ENCODE measurements at regions not wholly inside any gene's neighbourhood (a gene's known extent, or its start where the extent isn't known, plus 50 kb on each side); places are given as distances from the start of the nearest gene placed in this dataset.

- Histone ChIP-seq H3K4me2 (replicated peaks; ENCODE audit: extremely low read depth, low read length, poor library complexity, severe bottlenecking) (no peak overlapping the region), H3K4me1 (ENCODE audit: control insufficient read depth in 1 of 2, insufficient read depth in 2 of 2, low read length in 2 of 2) (no peaks in the 10 kb centered on the region), H3K79me2 (ENCODE audit: insufficient read depth, low read length) (no peaks in the 10 kb centered on the region), H3K27me3 (ENCODE audit: control insufficient read depth in 2 of 2, insufficient read depth in 2 of 2, low read length in 2 of 2) (no peaks in the 10 kb centered on the region), H3K9me3 (replicated peaks in 1 of 2; ENCODE audit: control insufficient read depth in 1 of 2, insufficient read depth in 1 of 2, low read length in 2 of 2) (peaks cover 0 to 4% of the 10 kb centered on the region in 2 donors), H3K4me3 (replicated peaks in 1 of 3; ENCODE audit: low read depth in 2 of 3, low read length in 3 of 3) (no peak overlapping the region), H3K9ac (ENCODE audit: insufficient read depth, low read length, poor library complexity, severe bottlenecking) (no peak overlapping the region), H2AFZ (ENCODE audit: insufficient read depth, low read depth, low read length, poor library complexity, severe bottlenecking) (no peak overlapping the region), H4K20me1 (ENCODE audit: insufficient read depth, low read length) (no peaks in the 10 kb centered on the region), H3K36me3 (replicated peaks in 1 of 2; ENCODE audit: control insufficient read depth in 1 of 2, insufficient read depth in 2 of 2, low read length in 2 of 2) (no peaks in the 10 kb centered on the region), H3K27ac (ENCODE audit: low read depth in 1 of 2, low read length in 2 of 2) (no peak overlapping the region)
- Mint-ChIP-seq H3K36me3 (no peaks in the 10 kb centered on the region), H3K9me3 (peaks cover 0 to 16% (median 3%) of the 10 kb centered on the region in 7 donors), H3K27ac (no peak overlapping the region), H3K27me3 (ENCODE audit: low read depth in 3 of 3) (no peaks in the 10 kb centered on the region), H3K4me1 (no peaks in the 10 kb centered on the region), H3K4me3 (no peak overlapping the region)
- TF ChIP-seq, protein P1, sequence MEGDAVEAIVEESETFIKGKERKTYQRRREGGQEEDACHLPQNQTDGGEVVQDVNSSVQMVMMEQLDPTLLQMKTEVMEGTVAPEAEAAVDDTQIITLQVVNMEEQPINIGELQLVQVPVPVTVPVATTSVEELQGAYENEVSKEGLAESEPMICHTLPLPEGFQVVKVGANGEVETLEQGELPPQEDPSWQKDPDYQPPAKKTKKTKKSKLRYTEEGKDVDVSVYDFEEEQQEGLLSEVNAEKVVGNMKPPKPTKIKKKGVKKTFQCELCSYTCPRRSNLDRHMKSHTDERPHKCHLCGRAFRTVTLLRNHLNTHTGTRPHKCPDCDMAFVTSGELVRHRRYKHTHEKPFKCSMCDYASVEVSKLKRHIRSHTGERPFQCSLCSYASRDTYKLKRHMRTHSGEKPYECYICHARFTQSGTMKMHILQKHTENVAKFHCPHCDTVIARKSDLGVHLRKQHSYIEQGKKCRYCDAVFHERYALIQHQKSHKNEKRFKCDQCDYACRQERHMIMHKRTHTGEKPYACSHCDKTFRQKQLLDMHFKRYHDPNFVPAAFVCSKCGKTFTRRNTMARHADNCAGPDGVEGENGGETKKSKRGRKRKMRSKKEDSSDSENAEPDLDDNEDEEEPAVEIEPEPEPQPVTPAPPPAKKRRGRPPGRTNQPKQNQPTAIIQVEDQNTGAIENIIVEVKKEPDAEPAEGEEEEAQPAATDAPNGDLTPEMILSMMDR (IDR thresholded peaks at IDR 0.05), result no peak
- DNase-seq, result no peak
- intact Hi-C loops (cut with micrococcal nuclease), result no loop called here
Measured at GRCh38 chr12:73361156-73361863, 1089.1 kb downstream of the TRHDE start.

- no peaks in the 10 kb centered on the region for H3K4me1 Mint-ChIP-seq
- no peak overlapping the region for H2AFZ ChIP-seq (ENCODE audit: insufficient read depth, low read depth, low read length, poor library complexity, severe bottlenecking)
- no peaks in the 10 kb centered on the region for H4K20me1 ChIP-seq (ENCODE audit: insufficient read depth, low read length)
- no peak overlapping the region for H3K4me3 Mint-ChIP-seq
- WGBS (ENCODE audit: insufficient coverage), result no CpG with 5 or more reads among the region's 4 CpGs
- no peak overlapping the region for H3K9ac ChIP-seq (ENCODE audit: insufficient read depth, low read length, poor library complexity, severe bottlenecking)
- no peaks in the 10 kb centered on the region for H3K36me3 Mint-ChIP-seq
- no peaks in the 10 kb centered on the region for H3K27me3 ChIP-seq (ENCODE audit: control insufficient read depth in 2 of 2, insufficient read depth in 2 of 2, low read length in 2 of 2)
- peaks cover 0 to 7% of the 10 kb centered on the region in 2 donors for H3K9me3 ChIP-seq (replicated peaks in 1 of 2; ENCODE audit: control insufficient read depth in 1 of 2, insufficient read depth in 1 of 2, low read length in 2 of 2)
- H3K79me2 ChIP-seq (ENCODE audit: insufficient read depth, low read length), result no peaks in the 10 kb centered on the region
- DNase-seq, result no peak
- no peaks in the 10 kb centered on the region for H3K27me3 Mint-ChIP-seq (ENCODE audit: low read depth in 3 of 3)
- no peak overlapping the region for H3K27ac ChIP-seq (ENCODE audit: low read depth in 1 of 2, low read length in 2 of 2)
- H3K9me3 Mint-ChIP-seq, result peaks cover 0 to 16% (median 6%) of the 10 kb centered on the region in 7 donors
- no peaks in the 10 kb centered on the region for H3K4me1 ChIP-seq (ENCODE audit: control insufficient read depth in 1 of 2, insufficient read depth in 2 of 2, low read length in 2 of 2)
- H3K27ac Mint-ChIP-seq, result no peak overlapping the region
- H3K4me2 ChIP-seq (replicated peaks; ENCODE audit: extremely low read depth, low read length, poor library complexity, severe bottlenecking), result no peak overlapping the region
- H3K36me3 ChIP-seq (replicated peaks in 1 of 2; ENCODE audit: control insufficient read depth in 1 of 2, insufficient read depth in 2 of 2, low read length in 2 of 2), result no peaks in the 10 kb centered on the region
- TF ChIP-seq, protein P1 (IDR thresholded peaks at IDR 0.05), result no peak
- intact Hi-C loops (cut with micrococcal nuclease), result no loop called here
- no peak overlapping the region for H3K4me3 ChIP-seq (replicated peaks in 1 of 3; ENCODE audit: low read depth in 2 of 3, low read length in 3 of 3)
Measured at GRCh38 chr12:73361864-73362230, 1089.7 kb downstream of the TRHDE start.

Measured in CD14-positive monocyte (primary cell).